Hippocampal formation (tissue), 2 donors: ENCODE measurements at regions not wholly inside any gene's neighbourhood (a gene's known extent, or its start where the extent isn't known, plus 50 kb on each side); places are given as distances from the start of the nearest gene placed in this dataset.
"Not testable (repeated sequence)": the region's sequence is repeated elsewhere in the genome, so short reads cannot be mapped to it uniquely, and the experiment has no call there.

Experiments used
- DNase-seq, 2 donors: peaks; one replicate each; lab custom pipeline; 2025; lab: John Stamatoyannopoulos, UW

- DNase-seq, result no peak
Observed at GRCh38 chr21:28704746-28705145, 287.9 kb downstream of the LTN1 start.

GRCh38 chr21:28703861-28704260 lies 288.8 kb downstream of the LTN1 start:
- DNase-seq, result no peak

DNA sequence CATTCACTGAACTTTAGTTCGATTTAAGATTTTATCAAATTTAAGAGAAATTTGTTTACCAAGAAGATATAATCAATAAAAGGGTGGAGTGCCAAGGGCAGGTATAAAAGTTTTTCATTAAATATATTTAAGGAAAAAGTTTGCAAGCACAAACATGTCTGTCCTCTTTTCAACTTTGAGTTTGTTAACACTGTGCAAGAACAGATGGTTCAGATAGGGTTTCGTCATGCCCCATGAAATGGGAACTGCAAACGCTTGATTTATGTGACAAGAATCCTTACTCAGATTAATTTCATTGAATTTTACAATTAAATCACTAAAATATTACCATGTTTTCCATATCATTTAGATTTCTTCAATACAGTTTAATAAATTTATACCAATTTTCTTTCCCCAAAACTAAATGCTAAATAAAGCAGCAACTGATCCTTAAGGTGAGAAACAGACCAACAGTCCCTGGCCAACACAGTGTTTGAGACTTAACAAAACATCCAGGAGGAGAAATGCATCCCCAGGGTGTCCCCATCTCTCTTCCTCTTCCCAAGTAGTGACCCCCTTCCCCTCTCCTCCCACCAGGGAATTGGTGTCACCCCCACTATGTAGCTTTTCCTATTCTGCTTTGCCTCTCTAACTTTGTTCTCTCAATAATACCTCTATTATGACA lies 292.9 kb downstream of the LTN1 start:
- DNase-seq, result no peak

- no peak for DNase-seq
Observed at GRCh38 chr21:28699186-28699585, 293.5 kb downstream of the LTN1 start.

- no peak for DNase-seq
Observed at GRCh38 chr21:28696844-28697410, 295.8 kb downstream of the LTN1 start.

- DNase-seq, result no peak
Observed at GRCh38 chr21:28693476-28693875, 299.2 kb downstream of the LTN1 start.

GRCh38 chr21:28690196-28690595 lies 302.5 kb downstream of the LTN1 start:
- no peak for DNase-seq

- no peak for DNase-seq
Observed at GRCh38 chr21:28688381-28688780, 304.3 kb downstream of the LTN1 start.

DNA sequence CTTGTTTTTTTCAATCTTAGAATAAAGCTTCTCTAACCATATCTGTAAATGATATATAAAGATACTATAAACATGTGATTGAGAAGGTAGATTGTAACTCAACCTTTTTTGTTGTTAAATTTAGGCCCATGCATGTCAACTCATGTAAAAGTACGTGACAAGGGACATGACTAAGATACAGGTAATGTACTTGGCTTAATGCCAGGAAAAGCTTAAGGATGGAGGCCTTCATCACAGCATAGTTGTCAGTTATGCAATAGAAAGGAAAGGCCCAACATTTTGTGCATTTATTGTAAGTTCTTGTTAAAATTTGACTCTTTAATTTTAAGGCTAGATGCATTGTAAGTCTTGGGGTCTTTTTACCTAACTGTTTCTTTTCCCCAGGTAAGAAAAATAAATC lies 305.1 kb downstream of the LTN1 start:
- DNase-seq, result no peak

GRCh38 chr21:28683982-28684752 lies 308.5 kb downstream of the LTN1 start:
- DNase-seq, result no peak

DNA sequence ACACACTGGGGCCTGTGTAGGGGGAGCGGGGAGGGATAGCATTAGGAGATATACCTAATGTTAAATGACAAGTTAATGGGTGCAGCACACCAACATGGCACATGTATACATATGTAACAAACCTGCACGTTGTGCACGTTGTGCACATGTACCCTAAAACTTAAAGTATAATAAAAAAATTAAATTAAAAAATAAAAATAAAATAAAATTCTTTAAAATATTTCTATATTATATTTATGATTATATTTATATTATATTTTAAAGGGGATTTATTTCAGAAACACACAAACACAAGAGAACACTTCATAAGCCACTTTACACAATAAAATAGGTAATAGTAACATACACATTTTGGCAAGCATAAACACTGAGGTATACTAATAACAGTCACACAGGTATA lies 309.8 kb downstream of the LTN1 start:
- not testable (repeated sequence) for DNase-seq

DNA sequence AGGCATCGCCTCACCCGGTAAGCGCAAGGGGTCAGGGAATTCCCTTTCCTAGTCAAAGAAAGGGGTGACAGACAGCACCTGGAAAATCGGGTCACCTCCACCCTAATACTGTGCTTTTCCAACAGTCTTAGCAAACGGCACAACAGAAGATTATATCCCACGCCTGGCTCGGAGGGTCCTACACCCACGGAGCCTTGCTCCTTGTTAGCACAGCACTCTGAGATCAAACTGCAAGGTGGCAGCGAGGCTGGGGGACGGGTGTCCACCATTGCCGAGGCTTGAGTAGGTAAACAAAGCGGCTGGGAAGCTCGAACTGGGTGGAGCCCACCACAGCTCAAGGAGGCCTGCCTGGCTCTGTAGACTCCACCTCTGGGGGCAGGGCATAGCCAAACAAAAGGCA lies 315.6 kb downstream of the LTN1 start:
- DNase-seq, result not testable (repeated sequence)

GRCh38 chr21:28675331-28676041 lies 317.2 kb downstream of the LTN1 start:
- no peak for DNase-seq

DNA sequence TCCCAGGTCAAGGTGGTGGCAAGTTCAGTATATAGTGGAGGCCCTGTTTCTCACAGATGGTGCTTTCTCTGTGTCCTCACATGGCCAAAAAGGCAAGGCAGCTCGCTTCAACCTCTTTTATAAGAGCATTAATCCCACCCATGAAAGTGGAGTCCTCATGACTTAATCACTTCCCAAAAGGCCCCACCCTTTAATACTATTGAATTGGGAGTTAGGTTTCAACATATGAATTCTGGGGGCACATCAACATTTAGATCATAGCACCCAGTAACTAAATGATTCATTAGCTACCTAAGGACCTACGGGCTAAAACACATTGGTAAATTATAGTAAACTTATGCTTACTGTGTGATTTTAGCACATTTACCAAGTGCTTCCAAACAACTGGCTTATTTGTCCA lies 317.9 kb downstream of the LTN1 start:
- DNase-seq, result no peak

DNA sequence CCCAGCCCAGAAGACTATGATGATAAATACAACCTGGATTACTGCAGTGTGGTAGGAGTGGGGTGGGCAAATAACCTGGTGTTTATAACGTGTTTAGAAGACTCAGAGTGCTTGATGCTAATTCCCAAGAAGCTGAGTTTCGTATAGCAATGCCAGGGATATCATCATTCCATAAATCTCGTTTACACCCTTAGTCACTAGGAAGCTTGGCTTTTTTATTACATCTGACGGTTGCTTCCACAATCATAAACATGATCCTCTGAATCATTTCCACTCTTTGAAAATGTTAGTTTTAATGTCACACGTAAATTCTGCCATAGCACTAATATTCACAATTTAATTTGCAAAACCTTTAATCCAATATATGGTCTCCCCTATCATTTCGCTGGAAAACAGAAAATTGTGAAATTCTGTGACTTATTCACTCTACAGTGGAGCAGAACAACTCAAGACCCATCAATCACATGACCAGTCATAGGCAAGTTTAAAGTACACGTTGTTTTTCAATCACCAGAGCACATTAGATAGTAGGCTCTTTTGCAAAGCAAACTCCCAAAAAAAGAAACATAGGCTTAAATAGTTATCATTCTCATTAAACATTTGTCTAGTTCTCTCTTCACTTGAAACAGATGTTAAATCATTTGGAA lies 321.0 kb downstream of the LTN1 start:
- DNase-seq, result no peak

- no peak for DNase-seq
Observed at GRCh38 chr21:28669971-28670653, 322.6 kb downstream of the LTN1 start.

DNA sequence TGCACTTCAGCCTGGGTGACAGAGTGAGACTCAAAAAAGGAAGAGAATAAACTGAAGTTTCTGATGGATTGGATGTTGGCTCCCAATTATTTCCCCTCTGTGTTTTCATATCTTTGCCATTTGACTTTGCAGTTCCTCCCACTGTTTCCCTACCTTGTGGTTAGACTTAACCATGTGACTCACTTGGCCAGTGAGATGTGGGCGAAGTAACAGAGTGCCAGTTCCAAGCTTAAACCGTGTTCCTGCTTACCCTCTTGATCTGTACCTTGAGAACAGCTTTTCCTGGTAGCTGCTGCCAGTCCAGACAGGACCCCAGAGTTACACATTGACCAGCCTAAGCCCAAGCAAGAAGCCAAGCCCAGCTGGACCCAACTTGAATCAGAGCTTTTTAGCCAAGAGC lies 323.4 kb downstream of the LTN1 start:
- no peak for DNase-seq

- DNase-seq, result no peak
Observed at GRCh38 chr21:28663754-28664153, 328.9 kb downstream of the LTN1 start.

DNA sequence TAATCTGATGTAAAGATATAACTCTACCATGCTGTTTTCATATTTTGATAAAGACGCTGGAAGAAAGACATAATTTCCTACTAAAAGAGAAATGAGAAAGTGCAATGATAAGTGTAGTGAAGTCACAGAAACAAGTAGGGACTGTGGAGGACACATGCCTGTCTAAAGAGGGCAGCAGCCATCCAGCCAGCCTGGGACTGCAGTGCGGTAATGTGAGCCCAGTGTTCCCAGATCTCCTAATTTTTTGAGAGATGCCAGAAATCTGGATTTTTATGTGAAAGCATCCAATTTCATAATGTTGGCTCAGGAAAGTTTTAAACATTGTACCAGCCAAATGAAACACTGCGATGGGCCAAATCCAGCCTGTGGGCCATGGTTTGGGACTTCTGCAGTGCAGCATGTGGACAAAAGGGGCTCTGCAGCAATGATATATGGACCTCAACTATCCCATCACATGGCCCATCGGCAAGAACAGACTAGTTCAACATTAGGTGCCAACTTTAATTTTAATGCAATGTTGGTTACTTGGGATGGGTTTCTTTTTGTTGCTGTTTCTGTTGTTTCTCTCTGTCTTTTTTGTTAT lies 329.5 kb downstream of the LTN1 start:
- no peak for DNase-seq

GRCh38 chr21:28657566-28657965 lies 335.1 kb downstream of the LTN1 start:
- no peak for DNase-seq

- no peak for DNase-seq
Observed at GRCh38 chr21:28655471-28655870, 337.2 kb downstream of the LTN1 start.
